Thoracic aorta (tissue), 2 donors: ENCODE measurements at regions not wholly inside any gene's neighbourhood (a gene's known extent, or its start where the extent isn't known, plus 50 kb on each side); places are given as distances from the start of the nearest gene placed in this dataset.

Experiments used
- ATAC-seq: fragments of 150-250 bp; one replicate; pipeline ENCODE4 v1.8.0; 2017; ENCODE audit warnings: low read depth; ENCODE audit not compliant: insufficient number of reproducible peaks, low FRiP score
- DNase-seq: peaks from one replicate; pipeline ENCODE4 v3.0.0-alpha.2; 2020; ENCODE audit warnings: low spot score
- H3K27ac ChIP-seq, 2 donors: fragments of 200-600 bp; sonication (generic); 1 replicate in 1 of 2; 2 replicates in 1 of 2; pipeline ENCODE4 v1.5.1; 2016; ENCODE audit warnings: mild to moderate bottlenecking in 2 of 2, moderate library complexity in 2 of 2
- H3K27me3 ChIP-seq: fragments of 200-600 bp; sonication (generic); replicated peaks from 2 replicates; pipeline ENCODE4 v1.6.0; 2016; ENCODE audit warnings: mild to moderate bottlenecking; ENCODE audit not compliant: insufficient read depth
- H3K36me3 ChIP-seq: fragments of 200-600 bp; sonication (generic); one replicate; pipeline ENCODE4 v1.5.1; 2016
- H3K4me1 ChIP-seq, 2 donors: fragments of 200-600 bp; sonication (generic); 1 replicate in 1 of 2; 2 replicates in 1 of 2; pipeline versions ENCODE4 v1.5.1 to v1.6.0; 2016; ENCODE audit warnings: low read depth in 2 of 2, mild to moderate bottlenecking in 1 of 2; ENCODE audit not compliant: control insufficient read depth in 1 of 2
- H3K4me3 ChIP-seq: fragments of 200-600 bp; sonication (generic); 2 replicates; pipeline ENCODE4 v1.5.1; 2016; ENCODE audit warnings: mild to moderate bottlenecking
- H3K9me3 ChIP-seq: fragments of 200-600 bp; sonication (generic); 2 replicates; pipeline ENCODE4 v1.5.1; 2016
- CTCF ChIP-seq: fragments of 200-600 bp; sonication (generic); IDR thresholded peaks from one replicate; pipeline ENCODE4 v1.5.1; 2019; ENCODE audit warnings: antibody characterized with exemption

GRCh38 chr4:28373191-28373590 lies 1512.5 kb downstream of the STIM2 start:
- Histone ChIP-seq H3K9me3 (no peaks in the 10 kb centered on the region), H3K4me3 (no peak overlapping the region), H3K4me1 (no peaks in the 10 kb centered on the region), H3K27me3 (no peaks in the 10 kb centered on the region), H3K36me3 (no peaks in the 10 kb centered on the region), H3K27ac (no peak overlapping the region)
- ATAC-seq (no peak), DNase-seq (no peak)
- no peak for TF ChIP-seq CTCF

DNA sequence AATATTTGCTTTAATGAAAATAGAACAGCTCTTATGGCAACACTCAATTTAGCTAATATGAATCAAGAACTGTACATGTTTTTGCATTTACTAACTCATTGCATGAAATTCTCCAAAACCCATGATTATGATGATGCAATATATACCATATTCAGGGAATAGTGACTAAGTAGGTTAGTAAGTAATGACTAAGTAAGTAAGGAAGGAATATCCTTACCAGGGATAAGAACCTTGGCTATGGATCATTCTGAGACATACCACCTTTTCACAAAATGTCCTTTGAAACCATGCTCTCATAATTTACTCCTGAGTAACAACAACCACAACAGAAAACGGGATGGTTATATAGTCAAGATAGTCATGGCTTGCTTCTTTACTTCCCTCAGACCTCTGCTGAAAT lies 1513.0 kb downstream of the STIM2 start:
- DNase-seq (no peak), ATAC-seq (no peak)
- H3K4me3 ChIP-seq: no peak overlapping the region
- H3K4me1 ChIP-seq: no peaks in the 10 kb centered on the region
- H3K9me3 ChIP-seq: no peaks in the 10 kb centered on the region
- TF ChIP-seq CTCF: no peak
- H3K27me3 ChIP-seq: no peaks in the 10 kb centered on the region
- H3K36me3 ChIP-seq: no peaks in the 10 kb centered on the region
- no peak overlapping the region for H3K27ac ChIP-seq

GRCh38 chr4:28378109-28378830 lies 1517.6 kb downstream of the STIM2 start:
- no peaks in the 10 kb centered on the region for H3K36me3 ChIP-seq
- H3K9me3 ChIP-seq: no peaks in the 10 kb centered on the region
- DNase-seq (no peak), ATAC-seq (no peak)
- no peak for TF ChIP-seq CTCF
- no peak overlapping the region for H3K27ac ChIP-seq
- H3K27me3 ChIP-seq: no peaks in the 10 kb centered on the region
- H3K4me1 ChIP-seq: no peaks in the 10 kb centered on the region
- H3K4me3 ChIP-seq: no peak overlapping the region

- ATAC-seq (no peak), DNase-seq (no peak)
- Histone ChIP-seq H3K4me1 (no peaks in the 10 kb centered on the region), H3K27ac (no peak overlapping the region), H3K9me3 (no peaks in the 10 kb centered on the region), H3K4me3 (no peak overlapping the region), H3K27me3 (no peaks in the 10 kb centered on the region), H3K36me3 (no peaks in the 10 kb centered on the region)
- TF ChIP-seq CTCF: no peak
Measured at GRCh38 chr4:28385801-28386200, 1525.2 kb downstream of the STIM2 start.

GRCh38 chr4:28386776-28387175 lies 1526.1 kb downstream of the STIM2 start:
- H3K4me3 ChIP-seq: no peak overlapping the region
- ATAC-seq: no peak
- TF ChIP-seq CTCF: no peak
- no peak for DNase-seq
- H3K9me3 ChIP-seq: no peaks in the 10 kb centered on the region
- no peaks in the 10 kb centered on the region for H3K27me3 ChIP-seq
- H3K4me1 ChIP-seq: no peaks in the 10 kb centered on the region
- H3K36me3 ChIP-seq: no peaks in the 10 kb centered on the region
- no peak overlapping the region for H3K27ac ChIP-seq
